Activated CD4-positive, CD25-positive, alpha-beta regulatory T cell treated with anti-CD3 and anti-CD28 coated beads, Interleukin-2, amount 50 U/mL, for 72 hours (primary cell): ENCODE measurements at regions not wholly inside any gene's neighbourhood (a gene's known extent, or its start where the extent isn't known, plus 50 kb on each side); places are given as distances from the start of the nearest gene placed in this dataset.

Source experiments
- DNase-seq: peaks from one replicate; pipeline ENCODE4 v3.0.0; 2021

- DNase-seq = no peak
Measured at GRCh38 chr1:47674189-47674588, 236.3 kb downstream of the FOXD2 start.

- DNase-seq = no peak
Measured at GRCh38 chr1:47675047-47675675, 237.3 kb downstream of the FOXD2 start.

GRCh38 chr1:47675721-47676120, 237.9 kb downstream of the FOXD2 start:
- DNase-seq = no peak

GRCh38 chr1:47676311-47677054, 238.6 kb downstream of the FOXD2 start:
- DNase-seq = no peak

GRCh38 chr1:47677241-47677940, 239.5 kb downstream of the FOXD2 start:
- no peak for DNase-seq

- DNase-seq = no peak
Measured at GRCh38 chr1:47678464-47678980, 240.7 kb downstream of the FOXD2 start.

- no peak for DNase-seq
Measured at GRCh38 chr1:47679301-47679791, 241.5 kb downstream of the FOXD2 start.

- DNase-seq = no peak
Measured at GRCh38 chr1:47679826-47680225, 242.0 kb downstream of the FOXD2 start.

- DNase-seq = no peak
Measured at GRCh38 chr1:47680815-47681475, 243.1 kb downstream of the FOXD2 start.

- no peak for DNase-seq
Measured at GRCh38 chr1:47681735-47682134, 243.9 kb downstream of the FOXD2 start.

- no peak for DNase-seq
Measured at GRCh38 chr1:47682198-47682597, 244.4 kb downstream of the FOXD2 start.

- no peak for DNase-seq
Measured at GRCh38 chr1:47682786-47683350, 245.0 kb downstream of the FOXD2 start.

GRCh38 chr1:47683401-47683800, 245.6 kb downstream of the FOXD2 start:
- DNase-seq = no peak

- no peak for DNase-seq
Measured at GRCh38 chr1:47684518-47684917, 246.7 kb downstream of the FOXD2 start.

- DNase-seq = no peak
Measured at GRCh38 chr1:47684964-47685762, 247.3 kb downstream of the FOXD2 start.

GRCh38 chr1:47685763-47686066, 247.9 kb downstream of the FOXD2 start:
- DNase-seq = no peak

GRCh38 chr1:47686731-47687630, 249.1 kb downstream of the FOXD2 start:
- DNase-seq = no peak

- no peak for DNase-seq
Measured at GRCh38 chr1:47687631-47688460, 250.0 kb downstream of the FOXD2 start.

- DNase-seq = no peak
Measured at GRCh38 chr1:47688461-47689296, 250.8 kb downstream of the FOXD2 start.
